ENCODE measurements at regions not wholly inside any gene's neighbourhood (a gene's known extent, or its start where the extent isn't known, plus 50 kb on each side); places are given as distances from the start of the nearest gene placed in this dataset.

GRCh38 chr10:2436933-2437332, 630.4 kb upstream of the PFKP start:
- no peak for DNase-seq
- Histone ChIP-seq H3K27me3 (no peaks in the 10 kb centered on the region), H3K4me1 (no peaks in the 10 kb centered on the region), H3K9me3 (no peaks in the 10 kb centered on the region), H3K36me3 (no peaks in the 10 kb centered on the region), H3K27ac (no peak overlapping the region), H3K4me3 (no peak overlapping the region)
- intact Hi-C loops (cut with DNase I; ENCODE audit: low total_unique reads) = no loop called here
- no peak for TF ChIP-seq CTCF (IDR thresholded peaks at IDR 0.05)

GRCh38 chr10:2431961-2432360, 635.4 kb upstream of the PFKP start:
- Histone ChIP-seq H3K9me3 (no peaks in the 10 kb centered on the region), H3K4me1 (no peaks in the 10 kb centered on the region), H3K27me3 (no peaks in the 10 kb centered on the region), H3K36me3 (no peaks in the 10 kb centered on the region), H3K4me3 (no peak overlapping the region), H3K27ac (no peak overlapping the region)
- no peak for DNase-seq
- no peak for TF ChIP-seq CTCF (IDR thresholded peaks at IDR 0.05)
- intact Hi-C loops (cut with DNase I; ENCODE audit: low total_unique reads) = no loop called here

GRCh38 chr10:2427412-2427811, 639.9 kb upstream of the PFKP start:
- no peak for DNase-seq
- H3K27ac ChIP-seq = no peak overlapping the region
- intact Hi-C loops (cut with DNase I; ENCODE audit: low total_unique reads) = no loop called here

GRCh38 chr10:2425320-2425719, 642.0 kb upstream of the PFKP start:
- DNase-seq = no peak
- no peaks in the 10 kb centered on the region for H3K9me3 ChIP-seq
- H3K4me1 ChIP-seq = no peaks in the 10 kb centered on the region
- no peak overlapping the region for H3K4me3 ChIP-seq
- no peak overlapping the region for H3K27ac ChIP-seq
- intact Hi-C loops (cut with DNase I; ENCODE audit: low total_unique reads) = no loop called here
- H3K27me3 ChIP-seq = no peaks in the 10 kb centered on the region
- no peaks in the 10 kb centered on the region for H3K36me3 ChIP-seq
- TF ChIP-seq CTCF (IDR thresholded peaks at IDR 0.05) = no peak

More at GRCh38 chr10:2427412-2427811, 639.9 kb upstream of the PFKP start:
- H3K4me1 ChIP-seq = no peaks in the 10 kb centered on the region
- TF ChIP-seq CTCF (IDR thresholded peaks at IDR 0.05) = no peak
- H3K4me3 ChIP-seq = no peak overlapping the region
- H3K36me3 ChIP-seq = no peaks in the 10 kb centered on the region
- no peaks in the 10 kb centered on the region for H3K9me3 ChIP-seq
- H3K27me3 ChIP-seq = no peaks in the 10 kb centered on the region

- no peak overlapping the region for H3K4me3 ChIP-seq
- no peak for TF ChIP-seq CTCF (IDR thresholded peaks at IDR 0.05)
- intact Hi-C loops (cut with DNase I; ENCODE audit: low total_unique reads) = no loop called here
- H3K4me1 ChIP-seq = peaks cover 0 to 8% (median 0%) of the 10 kb centered on the region in 4 donors
- no peaks in the 10 kb centered on the region for H3K27me3 ChIP-seq
- DNase-seq = no peak
- H3K36me3 ChIP-seq = no peaks in the 10 kb centered on the region
- no peak overlapping the region for H3K27ac ChIP-seq
- H3K9me3 ChIP-seq = no peaks in the 10 kb centered on the region
Measured at GRCh38 chr10:2414562-2414961, 652.8 kb upstream of the PFKP start.

GRCh38 chr10:2414039-2414438, 653.3 kb upstream of the PFKP start:
- Histone ChIP-seq H3K36me3 (no peaks in the 10 kb centered on the region), H3K9me3 (no peaks in the 10 kb centered on the region), H3K27ac (no peak overlapping the region), H3K27me3 (no peaks in the 10 kb centered on the region), H3K4me3 (no peak overlapping the region), H3K4me1 (peaks cover 0 to 8% (median 0%) of the 10 kb centered on the region in 4 donors)
- TF ChIP-seq CTCF (IDR thresholded peaks at IDR 0.05) = no peak
- no peak for DNase-seq
- intact Hi-C loops (cut with DNase I; ENCODE audit: low total_unique reads) = no loop called here

Data from tibial artery (tissue), 4 donors.